ENCODE measurements at regions not wholly inside any gene's neighbourhood (a gene's known extent, or its start where the extent isn't known, plus 50 kb on each side); places are given as distances from the start of the nearest gene placed in this dataset.

DNA sequence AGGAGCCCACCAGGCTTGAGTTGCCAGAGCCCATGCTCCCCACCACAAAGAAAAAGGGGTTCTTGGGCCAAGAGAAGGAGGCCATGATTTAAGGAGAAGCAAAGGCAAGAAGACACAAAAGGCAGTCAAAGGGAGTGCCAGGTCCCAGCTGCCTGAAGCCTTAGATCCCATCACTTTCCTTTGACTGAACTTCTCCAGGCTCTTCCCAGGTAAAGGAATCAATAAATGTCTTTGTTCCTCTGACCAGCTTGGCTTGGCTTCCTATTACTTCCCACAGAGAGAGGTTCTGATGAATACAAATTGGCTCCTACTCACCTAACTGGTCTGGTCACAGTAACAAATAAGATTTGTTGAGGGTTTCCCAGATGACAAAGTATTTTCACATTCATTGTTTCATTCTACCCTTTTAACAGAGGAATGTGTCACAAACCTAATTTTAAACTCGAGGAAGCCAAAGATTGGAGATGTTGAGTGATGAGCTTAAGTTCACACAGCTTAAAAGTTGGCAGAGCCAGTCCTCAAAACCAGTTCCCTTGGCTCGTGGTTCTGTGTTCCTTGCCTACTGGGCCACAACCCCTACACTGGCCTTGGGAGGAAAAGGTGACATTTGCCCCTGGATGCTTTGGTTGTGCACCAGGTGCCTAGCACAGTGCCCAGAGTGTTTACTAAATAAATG is 96.4 kb upstream of the SESN3 start:
- Histone ChIP-seq H3K4me2 (replicated peaks; ENCODE audit: low read depth, low read length, poor library complexity, severe bottlenecking) (no peak overlapping the region), H4K20me1 (ENCODE audit: control insufficient read depth, insufficient read depth, low read length, poor library complexity, severe bottlenecking) (no peaks in the 10 kb centered on the region), H3K4me3 (ENCODE audit: control extremely low read depth in 1 of 5, extremely low read depth in 1 of 5, insufficient read depth in 1 of 5, low read depth in 2 of 5, low read length in 4 of 5) (no peak overlapping the region), H3K9ac (ENCODE audit: low read length) (no peak overlapping the region), H2AFZ (ENCODE audit: insufficient read depth, low read depth, low read length, poor library complexity, severe bottlenecking) (no peak overlapping the region), H3K36me3 (replicated peaks in 1 of 2; ENCODE audit: control extremely low read depth in 1 of 2, control insufficient read depth in 1 of 2, extremely low read depth in 1 of 2, insufficient read depth in 2 of 2, low read length in 1 of 2) (no peaks in the 10 kb centered on the region), H3K4me1 (ENCODE audit: control insufficient read depth in 2 of 2, insufficient read depth in 2 of 2, low read length in 2 of 2) (peaks cover 6 to 9% of the 10 kb centered on the region in 2 donors), H3K27me3 (replicated peaks in 1 of 4; ENCODE audit: control extremely low read depth in 1 of 4, control insufficient read depth in 3 of 4, insufficient read depth in 4 of 4, low read length in 3 of 4) (no peaks in the 10 kb centered on the region), H3K79me2 (ENCODE audit: control insufficient read depth, insufficient read depth, low read length) (no peaks in the 10 kb centered on the region), H3K27ac (ENCODE audit: low read length in 2 of 2) (no peak overlapping the region), H3K9me3 (ENCODE audit: control extremely low read depth in 1 of 3, control insufficient read depth in 2 of 3, insufficient read depth in 1 of 3, low read length in 2 of 3) (peaks cover 0 to 1% (median 0%) of the 10 kb centered on the region in 3 donors)
- intact Hi-C loops (cut with micrococcal nuclease) = no loop called here
- WGBS (ENCODE audit: insufficient coverage) = 80% methylated on average over 2 of the region's 2 CpGs
- TF ChIP-seq, protein P1, sequence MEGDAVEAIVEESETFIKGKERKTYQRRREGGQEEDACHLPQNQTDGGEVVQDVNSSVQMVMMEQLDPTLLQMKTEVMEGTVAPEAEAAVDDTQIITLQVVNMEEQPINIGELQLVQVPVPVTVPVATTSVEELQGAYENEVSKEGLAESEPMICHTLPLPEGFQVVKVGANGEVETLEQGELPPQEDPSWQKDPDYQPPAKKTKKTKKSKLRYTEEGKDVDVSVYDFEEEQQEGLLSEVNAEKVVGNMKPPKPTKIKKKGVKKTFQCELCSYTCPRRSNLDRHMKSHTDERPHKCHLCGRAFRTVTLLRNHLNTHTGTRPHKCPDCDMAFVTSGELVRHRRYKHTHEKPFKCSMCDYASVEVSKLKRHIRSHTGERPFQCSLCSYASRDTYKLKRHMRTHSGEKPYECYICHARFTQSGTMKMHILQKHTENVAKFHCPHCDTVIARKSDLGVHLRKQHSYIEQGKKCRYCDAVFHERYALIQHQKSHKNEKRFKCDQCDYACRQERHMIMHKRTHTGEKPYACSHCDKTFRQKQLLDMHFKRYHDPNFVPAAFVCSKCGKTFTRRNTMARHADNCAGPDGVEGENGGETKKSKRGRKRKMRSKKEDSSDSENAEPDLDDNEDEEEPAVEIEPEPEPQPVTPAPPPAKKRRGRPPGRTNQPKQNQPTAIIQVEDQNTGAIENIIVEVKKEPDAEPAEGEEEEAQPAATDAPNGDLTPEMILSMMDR (IDR thresholded peaks at IDR 0.05) = no peak
- no peak for TF ChIP-seq EZH2 (IDR thresholded peaks at IDR 0.05; ENCODE audit: borderline replicate concordance, insufficient read depth, low read depth, low read length, poor library complexity, severe bottlenecking)
- Mint-ChIP-seq H3K27ac (no peak overlapping the region), H3K4me1 (peaks cover 6% of the 10 kb centered on the region), H3K9me3 (ENCODE audit: insufficient read depth) (no peaks in the 10 kb centered on the region), H3K4me3 (no peak overlapping the region), H3K27me3 (no peaks in the 10 kb centered on the region)
- DNase-seq (no peak), ATAC-seq (ENCODE audit: low read depth) (no peak)
- ChIA-PET POLR2A (no interaction called here), CTCF (no interaction called here)

DNA sequence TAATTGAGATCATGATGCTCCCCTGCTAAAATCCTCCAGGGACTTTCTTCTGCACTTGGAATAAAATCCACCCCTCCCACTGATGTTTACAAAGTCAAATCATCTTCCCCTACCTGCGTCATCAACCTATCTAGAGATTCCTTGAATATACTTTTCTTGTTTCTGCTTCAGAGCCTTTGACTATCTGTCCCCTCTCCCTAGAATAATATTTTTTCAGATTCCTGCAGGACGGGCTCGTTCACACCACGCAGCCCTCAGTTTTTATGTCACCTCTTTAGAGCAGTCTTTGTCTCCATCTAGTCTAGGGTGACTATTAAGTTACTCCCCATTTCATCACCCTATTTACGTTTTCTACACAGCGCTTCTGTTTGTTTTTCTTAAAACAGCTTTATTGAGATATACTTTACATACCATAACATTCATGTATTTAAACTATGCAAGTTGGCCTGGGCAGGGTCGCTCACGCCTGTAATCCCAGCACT is 94.8 kb upstream of the SESN3 start:
- no peaks in the 10 kb centered on the region for H3K27me3 Mint-ChIP-seq
- peaks cover 6 to 9% of the 10 kb centered on the region in 2 donors for H3K4me1 ChIP-seq (ENCODE audit: control insufficient read depth in 2 of 2, insufficient read depth in 2 of 2, low read length in 2 of 2)
- H3K79me2 ChIP-seq (ENCODE audit: control insufficient read depth, insufficient read depth, low read length) = no peaks in the 10 kb centered on the region
- H3K4me1 Mint-ChIP-seq = peaks cover 6% of the 10 kb centered on the region
- ATAC-seq (ENCODE audit: low read depth) (no peak), DNase-seq (no peak)
- no peak overlapping the region for H3K4me3 Mint-ChIP-seq
- 96% methylated on average over 4 of the region's 8 CpGs for WGBS (ENCODE audit: insufficient coverage)
- H4K20me1 ChIP-seq (ENCODE audit: control insufficient read depth, insufficient read depth, low read length, poor library complexity, severe bottlenecking) = no peaks in the 10 kb centered on the region
- no peaks in the 10 kb centered on the region for H3K27me3 ChIP-seq (replicated peaks in 1 of 4; ENCODE audit: control extremely low read depth in 1 of 4, control insufficient read depth in 3 of 4, insufficient read depth in 4 of 4, low read length in 3 of 4)
- H3K9me3 Mint-ChIP-seq (ENCODE audit: insufficient read depth) = no peaks in the 10 kb centered on the region
- H3K4me3 ChIP-seq (ENCODE audit: control extremely low read depth in 1 of 5, extremely low read depth in 1 of 5, insufficient read depth in 1 of 5, low read depth in 2 of 5, low read length in 4 of 5) = no peak overlapping the region
- H3K9me3 ChIP-seq (ENCODE audit: control extremely low read depth in 1 of 3, control insufficient read depth in 2 of 3, insufficient read depth in 1 of 3, low read length in 2 of 3) = peaks cover 0 to 1% (median 0%) of the 10 kb centered on the region in 3 donors
- POLR2A ChIA-PET = no interaction called here
- H3K27ac Mint-ChIP-seq = no peak overlapping the region
- no peaks in the 10 kb centered on the region for H3K36me3 ChIP-seq (replicated peaks in 1 of 2; ENCODE audit: control extremely low read depth in 1 of 2, control insufficient read depth in 1 of 2, extremely low read depth in 1 of 2, insufficient read depth in 2 of 2, low read length in 1 of 2)
- no peak overlapping the region for H3K27ac ChIP-seq (ENCODE audit: low read length in 2 of 2)
- intact Hi-C loops (cut with micrococcal nuclease) = no loop called here
- CTCF ChIA-PET = no interaction called here
- no peak overlapping the region for H3K4me2 ChIP-seq (replicated peaks; ENCODE audit: low read depth, low read length, poor library complexity, severe bottlenecking)
- H3K9ac ChIP-seq (ENCODE audit: low read length) = no peak overlapping the region
- H2AFZ ChIP-seq (ENCODE audit: insufficient read depth, low read depth, low read length, poor library complexity, severe bottlenecking) = no peak overlapping the region
- no peak for TF ChIP-seq EZH2 (IDR thresholded peaks at IDR 0.05; ENCODE audit: borderline replicate concordance, insufficient read depth, low read depth, low read length, poor library complexity, severe bottlenecking)
- TF ChIP-seq, protein P1 (IDR thresholded peaks at IDR 0.05) = no peak

Measured in B cell (primary cell).